ENCODE measurements at regions not wholly inside any gene's neighbourhood (a gene's known extent, or its start where the extent isn't known, plus 50 kb on each side); places are given as distances from the start of the nearest gene placed in this dataset.

DNA sequence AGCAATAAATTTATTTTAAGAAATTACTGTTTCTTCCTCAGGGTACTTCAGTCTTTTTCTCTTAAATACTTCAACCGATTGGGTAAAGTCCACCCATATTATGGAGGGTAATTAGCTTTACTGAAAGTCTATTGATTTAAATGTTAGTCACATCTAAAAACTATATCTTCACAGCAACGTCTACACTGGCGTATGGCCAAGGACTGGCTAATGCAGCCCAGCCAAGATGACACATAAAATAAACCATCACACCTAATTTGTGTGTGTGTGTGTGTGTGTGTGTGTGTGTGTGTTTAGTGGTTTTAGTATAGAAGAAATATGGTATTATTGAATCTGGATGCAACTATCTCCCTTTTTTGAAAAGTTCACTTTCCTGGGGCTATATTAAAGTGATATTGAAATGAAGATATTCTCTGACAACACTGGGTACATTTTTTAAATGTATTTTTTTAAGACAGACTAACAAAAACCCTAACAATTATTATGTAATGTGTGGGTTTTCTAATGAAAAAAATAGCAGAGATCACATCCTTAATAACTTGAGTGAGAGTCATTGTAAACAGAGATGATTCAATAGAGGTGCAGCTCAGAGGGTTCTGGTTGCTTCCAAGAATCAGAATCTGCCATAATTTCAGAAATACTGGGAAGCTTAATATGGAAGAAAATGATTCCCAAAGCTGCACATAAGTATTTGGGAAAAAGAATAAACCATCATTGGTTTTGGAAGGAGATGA lies 584.2 kb upstream of the MBL2 start:
- no peak for TF ChIP-seq POLR2A (IDR thresholded peaks at IDR 0.05)
- TF ChIP-seq CTCF (IDR thresholded peaks at IDR 0.05) = no peak
